HG02885 (cell line): ENCODE measurements at regions not wholly inside any gene's neighbourhood (a gene's known extent, or its start where the extent isn't known, plus 50 kb on each side); places are given as distances from the start of the nearest gene placed in this dataset.

Experiments used
- ATAC-seq: cut with Tn5 transposase; IDR thresholded peaks from one replicate; pipeline ENCODE4 v1.9.1; 2021; ENCODE audit warnings: mild to moderate bottlenecking; ENCODE audit not compliant: unreplicated experiment, poor library complexity

- no peak for ATAC-seq
These were observed 533.4 kb downstream of the PSAT1 start for GRCh38 chr9:78830301-78830700.

- no peak for ATAC-seq
These were observed 534.8 kb downstream of the PSAT1 start for GRCh38 chr9:78831726-78832125.

- ATAC-seq, result no peak
These were observed 539.1 kb downstream of the PSAT1 start for GRCh38 chr9:78835928-78836450.

- no peak for ATAC-seq
These were observed 542.3 kb downstream of the PSAT1 start for GRCh38 chr9:78839252-78839651.

DNA sequence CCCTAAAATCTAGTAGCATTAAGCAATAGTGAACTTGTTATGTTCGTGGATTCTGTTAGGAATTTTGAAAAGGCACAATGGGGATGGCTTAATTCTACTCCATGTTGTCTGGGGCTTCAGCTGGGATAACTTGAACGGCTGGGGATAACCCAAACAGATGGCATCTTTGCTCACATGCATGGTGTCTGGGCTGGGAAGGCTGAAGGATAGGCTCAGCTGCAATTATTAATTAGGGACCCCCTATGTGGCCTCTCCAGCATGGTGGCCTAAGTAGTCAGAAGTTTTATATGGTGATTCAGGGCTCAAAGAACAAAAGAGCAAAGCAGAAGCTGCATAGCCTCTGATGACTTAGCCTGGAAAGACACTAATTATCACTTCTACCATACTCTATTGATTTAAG lies 551.1 kb downstream of the PSAT1 start:
- no peak for ATAC-seq

DNA sequence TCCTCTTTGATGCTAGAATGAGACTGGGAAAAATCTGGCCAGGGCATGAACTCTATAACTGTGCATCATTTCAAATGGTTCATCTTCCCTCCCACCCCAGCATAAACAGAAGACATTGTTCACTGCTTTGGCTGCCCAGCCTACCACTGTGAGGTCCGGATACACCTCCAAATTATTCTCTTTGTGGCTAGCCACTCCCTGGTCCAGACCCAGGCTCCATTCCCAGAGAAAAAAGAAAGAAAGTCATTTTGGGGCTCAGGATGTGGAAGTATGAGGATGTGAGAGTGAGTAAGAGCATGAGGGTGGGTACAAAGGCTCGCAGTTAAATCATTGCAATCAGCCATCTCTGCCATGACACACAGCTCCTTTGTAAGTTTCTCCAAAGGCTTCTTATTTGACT lies 559.2 kb downstream of the PSAT1 start:
- no peak for ATAC-seq

- no peak for ATAC-seq
These were observed 559.9 kb downstream of the PSAT1 start for GRCh38 chr9:78856781-78857180.

DNA sequence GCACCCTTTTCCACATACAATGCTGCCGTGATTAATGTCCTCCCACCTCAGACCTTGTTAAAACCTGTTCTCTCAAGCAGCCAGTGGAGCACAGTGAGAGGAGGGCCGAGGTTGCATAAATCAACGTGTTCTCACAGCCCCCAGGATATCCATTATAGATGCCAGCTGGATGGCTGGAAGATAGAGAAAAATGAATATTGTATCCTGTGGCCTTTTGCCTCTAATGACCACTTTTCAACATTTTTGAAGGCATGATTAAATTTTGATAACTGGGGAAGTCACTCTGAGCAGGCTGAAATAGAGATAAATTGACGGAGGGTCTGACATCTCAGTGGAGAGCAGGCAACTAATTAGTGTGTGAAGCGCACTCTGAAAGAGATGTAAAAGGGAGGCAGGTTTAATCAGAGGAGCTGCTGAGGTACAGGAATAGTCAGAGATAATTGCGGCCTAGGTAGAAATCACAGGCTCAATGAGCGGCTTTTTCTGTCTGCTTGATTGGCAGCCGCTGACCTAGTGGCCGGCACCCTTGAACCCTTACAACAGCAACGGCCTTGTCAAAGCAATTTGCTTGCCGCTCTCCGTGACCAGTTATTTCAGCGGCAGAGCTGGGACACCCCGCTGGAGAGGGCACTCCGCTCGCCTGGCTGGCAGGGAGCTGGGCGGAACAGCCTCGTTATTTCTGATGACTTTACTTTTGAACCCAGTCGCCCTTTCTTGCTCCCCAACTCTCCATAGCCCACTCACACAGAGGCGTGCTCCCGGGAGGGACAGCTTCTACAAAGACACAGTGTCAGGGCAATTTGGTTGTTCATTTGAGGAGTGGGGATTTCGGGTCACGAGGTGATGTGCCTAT lies 560.7 kb downstream of the PSAT1 start:
- no peak for ATAC-seq

GRCh38 chr9:78858266-78858665 lies 561.3 kb downstream of the PSAT1 start:
- no peak for ATAC-seq

DNA sequence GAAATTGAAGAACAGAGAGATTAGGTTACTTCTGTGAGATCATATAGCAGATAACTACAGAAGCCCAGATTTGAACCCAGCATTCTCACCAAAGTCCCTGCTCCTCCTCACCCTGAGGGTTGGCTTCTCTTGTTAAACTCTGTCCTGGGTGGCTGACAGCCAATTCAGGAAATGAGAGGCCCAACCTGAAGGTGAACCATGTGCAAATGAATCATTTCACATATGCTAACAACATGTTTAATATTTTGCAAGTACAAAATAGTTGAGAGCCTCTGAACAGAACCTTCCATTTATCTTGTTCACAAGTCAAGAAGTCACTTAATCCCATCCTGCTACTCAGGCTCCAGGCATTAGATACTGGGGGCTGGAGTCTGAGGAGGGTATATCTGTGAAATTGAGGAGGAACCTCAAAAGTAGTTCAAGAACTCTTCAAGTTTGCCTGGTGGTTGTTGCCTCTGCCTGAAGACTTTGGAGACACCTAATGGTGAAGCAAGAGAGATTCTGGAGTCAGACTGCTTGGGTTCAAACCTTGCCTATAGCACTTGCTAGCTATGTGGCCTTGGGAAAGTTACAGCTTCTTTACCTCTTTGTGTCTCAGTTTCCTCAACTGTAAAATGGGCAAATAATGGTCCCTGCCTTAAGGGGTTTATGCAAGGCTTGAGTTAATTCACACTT lies 564.0 kb downstream of the PSAT1 start:
- ATAC-seq, result no peak

GRCh38 chr9:78863531-78863930 lies 566.6 kb downstream of the PSAT1 start:
- ATAC-seq, result no peak

DNA sequence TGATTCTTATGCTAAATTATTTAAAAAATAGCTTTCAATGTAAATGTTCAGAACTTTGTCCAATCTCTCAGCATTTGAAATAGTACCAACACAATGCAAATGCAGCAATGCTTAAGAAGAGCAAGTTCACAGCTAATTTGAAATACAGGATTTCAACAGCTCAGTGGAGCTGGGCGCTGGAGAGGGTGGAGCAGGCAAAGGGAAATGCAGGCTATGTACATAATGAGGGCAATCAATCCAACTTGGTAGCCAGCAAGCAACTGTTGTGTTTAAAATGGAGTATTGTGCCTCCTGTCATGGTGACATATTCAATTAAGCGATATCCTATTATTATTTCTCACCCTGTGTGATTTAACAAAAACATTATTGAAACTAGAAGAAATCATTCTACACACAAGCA lies 568.8 kb downstream of the PSAT1 start:
- ATAC-seq, result no peak

DNA sequence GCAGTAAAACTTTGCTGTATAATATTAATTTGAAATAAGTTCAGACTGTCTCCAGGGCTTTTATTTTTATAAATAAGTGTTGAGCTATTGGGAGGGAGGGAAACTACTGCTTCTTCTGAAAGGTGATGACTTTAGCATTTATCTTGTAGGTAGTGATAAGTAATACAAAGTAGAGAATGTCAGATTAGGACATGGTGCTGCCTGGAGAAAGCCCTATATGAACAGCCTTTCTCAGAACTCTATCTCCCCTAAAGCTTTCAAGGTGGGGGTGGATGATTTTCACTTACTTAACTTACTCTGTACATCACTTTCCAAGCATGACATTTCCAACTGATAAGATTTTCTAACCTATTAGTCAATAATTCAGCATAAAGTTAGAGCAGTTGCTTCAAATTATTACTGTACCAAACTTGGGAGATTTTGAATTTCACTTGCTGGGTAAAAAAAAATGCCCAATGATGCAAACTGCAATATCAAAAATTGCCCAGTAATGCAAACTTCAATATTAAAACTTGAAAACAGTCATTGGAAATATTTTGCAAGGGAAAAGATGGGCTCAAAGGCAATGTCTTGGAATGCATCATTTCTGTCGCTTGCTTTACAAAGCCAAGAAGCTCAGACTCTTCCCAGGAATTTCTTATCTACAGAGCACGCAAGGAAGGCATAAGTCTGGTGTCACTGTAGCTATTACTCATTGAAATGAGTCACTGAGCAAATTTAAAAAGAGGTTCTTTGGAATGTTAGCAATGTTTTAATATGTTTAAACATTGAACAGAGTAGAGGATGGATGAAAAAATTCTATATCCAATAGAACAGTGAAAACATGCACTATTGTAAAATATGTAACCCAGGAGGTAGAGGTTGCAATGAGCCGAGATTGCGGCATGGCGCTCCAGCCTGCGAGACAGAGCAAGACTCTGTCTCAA lies 569.5 kb downstream of the PSAT1 start:
- no peak for ATAC-seq

DNA sequence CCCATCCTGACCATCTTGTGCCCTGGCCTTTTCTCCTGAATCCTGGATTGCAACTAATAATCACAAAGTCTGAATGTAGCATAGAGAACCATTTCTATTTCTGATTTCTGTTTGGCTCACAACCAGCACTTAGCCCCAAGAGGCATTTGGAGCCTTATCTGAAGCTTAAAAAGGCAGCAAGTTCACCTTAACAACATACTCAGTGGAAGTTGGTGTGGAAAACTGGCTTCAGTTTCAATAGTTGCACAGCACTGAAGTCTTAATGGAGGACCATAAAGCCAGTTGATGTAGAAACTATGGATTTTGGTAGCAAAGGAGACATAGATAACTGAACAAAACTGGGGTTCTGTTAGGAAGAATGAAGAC lies 574.1 kb downstream of the PSAT1 start:
- ATAC-seq, result no peak

DNA sequence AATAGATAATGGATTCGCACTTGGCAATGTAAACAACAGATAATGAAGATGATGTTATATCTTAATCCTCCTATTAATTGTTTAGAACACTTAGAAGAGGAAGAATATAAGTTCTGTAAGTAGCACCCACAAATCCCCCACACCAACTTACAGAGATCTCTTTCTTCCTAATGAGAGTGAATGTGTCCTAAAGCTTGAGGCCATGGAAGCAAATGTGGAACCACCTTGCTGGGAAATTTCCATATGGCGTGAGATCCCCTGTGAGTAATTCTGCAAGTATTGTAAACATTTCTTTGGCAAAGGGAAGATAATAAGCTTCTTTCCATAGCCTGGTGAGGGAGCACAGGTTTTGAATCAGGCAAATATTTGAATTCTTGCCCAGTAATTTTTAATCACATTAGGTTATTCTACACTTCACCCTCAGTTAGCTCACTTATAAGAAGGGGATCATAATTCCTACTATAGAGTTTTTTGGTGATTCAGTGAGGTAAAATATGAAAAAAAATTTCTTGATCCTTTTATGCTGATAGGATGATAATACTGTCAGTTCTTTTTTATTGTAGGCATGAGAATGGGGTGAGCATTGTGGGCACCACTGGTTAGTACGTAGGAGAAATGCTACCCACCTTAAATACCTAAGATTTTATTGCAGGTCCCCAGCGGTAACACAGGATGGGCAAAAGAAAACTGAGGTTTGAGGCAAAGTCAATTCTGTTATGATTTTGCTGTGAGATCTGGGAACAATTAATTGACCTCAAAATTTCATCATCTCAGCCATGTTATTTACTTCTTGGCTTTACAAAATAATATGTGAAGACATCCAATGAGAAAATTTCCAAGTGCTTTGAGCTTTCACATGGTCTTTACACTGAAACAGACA lies 574.8 kb downstream of the PSAT1 start:
- no peak for ATAC-seq

DNA sequence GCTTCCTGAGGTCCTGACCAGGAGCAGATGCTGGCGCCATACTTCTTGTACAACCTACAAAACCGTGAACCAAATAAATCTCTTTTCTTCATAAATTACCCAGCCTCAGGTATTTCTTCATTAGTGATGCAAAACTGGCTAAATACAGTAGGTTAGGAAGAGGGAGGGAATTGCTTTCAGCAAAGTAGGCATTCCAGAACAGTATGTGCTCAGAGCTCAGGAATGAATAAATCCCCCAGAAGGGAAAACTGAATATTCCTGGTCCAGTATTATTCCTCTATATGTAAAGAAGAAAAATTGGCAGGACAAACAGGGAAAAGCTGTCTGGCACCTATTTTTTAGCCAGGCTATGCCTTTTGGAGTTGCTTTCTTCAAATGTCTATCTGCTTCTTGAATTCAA lies 577.1 kb downstream of the PSAT1 start:
- no peak for ATAC-seq

DNA sequence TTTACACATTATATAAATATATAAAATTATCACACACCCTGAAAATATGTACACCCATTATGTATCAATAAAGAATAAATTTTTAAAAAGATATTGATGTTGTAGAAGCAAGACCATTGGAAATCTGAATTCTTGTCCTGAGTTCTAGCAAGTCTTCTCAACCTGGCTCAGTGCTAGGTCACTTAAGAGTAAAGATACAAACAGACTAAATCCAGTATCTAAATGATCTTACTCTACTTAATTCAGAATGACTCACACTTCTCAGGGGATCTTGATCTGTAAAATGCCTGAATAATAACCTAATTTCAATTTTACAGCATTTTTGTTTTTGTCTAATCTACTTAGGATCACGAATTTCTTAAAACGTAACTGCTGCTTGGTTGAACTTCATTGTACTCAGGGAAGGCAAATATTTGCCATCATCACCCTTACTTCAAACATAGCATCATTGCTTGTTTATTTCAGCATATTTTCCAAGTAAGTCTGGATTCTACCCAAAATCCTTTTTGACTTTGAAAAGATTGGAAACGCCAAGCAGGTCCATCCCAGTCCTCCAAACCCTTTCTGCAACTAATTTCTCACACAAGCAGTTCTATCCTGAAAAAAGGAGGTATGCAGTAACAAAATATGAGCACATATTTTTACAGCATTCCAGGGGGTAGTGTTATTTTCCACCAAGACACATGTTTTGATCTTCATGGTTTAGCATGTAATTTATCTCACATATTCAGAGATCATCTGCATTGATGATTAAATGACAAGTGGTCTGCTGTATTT lies 582.6 kb downstream of the PSAT1 start:
- ATAC-seq, result no peak

DNA sequence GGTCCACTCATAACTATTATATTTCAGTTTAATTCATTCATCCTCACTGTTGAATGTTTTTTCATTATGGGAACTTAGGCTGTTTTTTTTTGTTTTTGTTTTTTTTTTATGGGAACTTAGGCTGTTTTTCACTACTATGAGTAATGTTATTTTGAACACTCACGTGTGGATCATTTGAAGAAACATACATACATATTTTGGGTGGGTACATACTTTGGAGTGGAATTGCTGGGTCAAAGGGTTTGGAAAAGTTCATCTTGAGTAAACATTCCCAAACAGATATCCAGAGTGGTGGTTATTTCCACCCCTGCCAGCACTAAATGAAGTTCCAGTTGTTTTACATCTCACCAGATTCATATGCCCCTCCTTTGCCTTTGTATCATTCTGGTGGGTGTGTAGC lies 584.4 kb downstream of the PSAT1 start:
- no peak for ATAC-seq

DNA sequence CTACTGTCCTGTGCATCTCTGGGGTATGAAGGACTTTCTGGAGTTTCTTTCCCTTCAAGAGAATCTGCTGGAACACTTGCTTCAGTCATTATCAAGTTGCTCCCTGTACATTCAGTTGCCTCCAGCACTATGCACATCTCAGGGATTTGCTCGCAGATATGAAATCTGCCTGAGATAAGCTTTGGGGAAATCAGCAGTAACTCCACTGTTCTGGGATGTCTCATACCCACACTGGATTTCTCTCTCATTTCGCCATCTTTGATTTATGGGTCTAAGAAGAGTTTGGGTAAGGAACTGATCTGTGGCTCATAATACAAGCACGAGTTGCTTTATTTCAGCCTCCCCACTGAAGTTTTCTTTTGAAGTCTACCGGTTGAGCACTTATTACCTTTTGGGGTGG lies 585.6 kb downstream of the PSAT1 start:
- ATAC-seq, result no peak
